Right ventricle myocardium superior (tissue), 1 donor: ENCODE measurements at regions not wholly inside any gene's neighbourhood (a gene's known extent, or its start where the extent isn't known, plus 50 kb on each side); places are given as distances from the start of the nearest gene placed in this dataset.

Source experiments
- ATAC-seq: fragments of 200-7000 bp; cut with Tn5 transposase; one replicate; pipeline ENCODE4 v1.9.1; 2020; ENCODE audit warnings: mild to moderate bottlenecking; ENCODE audit not compliant: poor library complexity
- DNase-seq: peaks from one replicate; pipeline ENCODE4 v3.0.0-alpha.2; 2020
- intact Hi-C: fragments of 100-400 bp; cut with DNase I; formaldehyde crosslinking; loops from one replicate; pipeline ENCODE4 v1.11.2; 2022
- donor health status: DM: no; HTN: yes; CAD: no; lungs with severe emphysema.

- no peak for ATAC-seq
- intact Hi-C loops: no loop called here
- no peak for DNase-seq
Measured at GRCh38 chr1:50358962-50359361, 64.3 kb downstream of the DMRTA2 start.

GRCh38 chr1:50357186-50357585 is 66.1 kb downstream of the DMRTA2 start:
- intact Hi-C loops: no loop called here
- ATAC-seq: no peak
- DNase-seq: no peak

GRCh38 chr1:50354813-50355212 is 68.4 kb downstream of the DMRTA2 start:
- ATAC-seq (no peak), DNase-seq (no peak)
- intact Hi-C loops: no loop called here

- intact Hi-C loops: no loop called here
- DNase-seq: no peak
- ATAC-seq: no peak
Measured at GRCh38 chr1:50352428-50352827, 70.8 kb downstream of the DMRTA2 start.

- ATAC-seq (no peak), DNase-seq (no peak)
- intact Hi-C loops: no loop called here
Measured at GRCh38 chr1:50350868-50351267, 72.4 kb downstream of the DMRTA2 start.

GRCh38 chr1:50350421-50350820 is 72.8 kb downstream of the DMRTA2 start:
- no peak for DNase-seq
- intact Hi-C loops: no loop called here
- ATAC-seq: no peak

- ATAC-seq: peak; percentile 20
- intact Hi-C loops: no loop called here
Measured at GRCh38 chr1:50349242-50349565, 74.0 kb downstream of the DMRTA2 start.

GRCh38 chr1:50348449-50349241 is 74.6 kb downstream of the DMRTA2 start:
- DNase-seq (no peak), ATAC-seq (peak; percentile 85)
- intact Hi-C loops: no loop called here

More at GRCh38 chr1:50349242-50349565, 74.0 kb downstream of the DMRTA2 start:
- no peak for DNase-seq

- DNase-seq (no peak), ATAC-seq (no peak)
- intact Hi-C loops: no loop called here
Measured at GRCh38 chr1:50347933-50348332, 75.3 kb downstream of the DMRTA2 start.

GRCh38 chr1:50346621-50347020 is 76.6 kb downstream of the DMRTA2 start:
- ATAC-seq (no peak), DNase-seq (no peak)
- intact Hi-C loops: no loop called here

- DNase-seq (no peak), ATAC-seq (no peak)
- intact Hi-C loops: no loop called here
Measured at GRCh38 chr1:50343323-50343722, 79.9 kb downstream of the DMRTA2 start.

- ATAC-seq (no peak), DNase-seq (no peak)
- intact Hi-C loops: no loop called here
Measured at GRCh38 chr1:50342525-50342924, 80.7 kb downstream of the DMRTA2 start.

- ATAC-seq (no peak), DNase-seq (no peak)
- intact Hi-C loops: no loop called here
Measured at GRCh38 chr1:50335036-50335435, 88.2 kb downstream of the DMRTA2 start.

GRCh38 chr1:50333595-50333974 is 89.7 kb downstream of the DMRTA2 start:
- ATAC-seq: peak; percentile 94
- intact Hi-C loops: no loop called here
- DNase-seq: peak; percentile 68

- peak; percentile 98 for ATAC-seq
- DNase-seq: peak; percentile 79
- intact Hi-C loops: no loop called here
Measured at GRCh38 chr1:50332941-50333594, 90.2 kb downstream of the DMRTA2 start.

GRCh38 chr1:50329332-50329932 is 93.8 kb downstream of the DMRTA2 start:
- DNase-seq (no peak), ATAC-seq (no peak)
- intact Hi-C loops: no loop called here

GRCh38 chr1:50328552-50328951 is 94.7 kb downstream of the DMRTA2 start:
- intact Hi-C loops: no loop called here
- no peak for DNase-seq
- ATAC-seq: no peak

GRCh38 chr1:50326026-50326425 is 97.2 kb downstream of the DMRTA2 start:
- DNase-seq (no peak), ATAC-seq (no peak)
- intact Hi-C loops: no loop called here

- DNase-seq: no peak
- ATAC-seq: no peak
- intact Hi-C loops: no loop called here
Measured at GRCh38 chr1:50322579-50322978, 100.7 kb downstream of the DMRTA2 start.

GRCh38 chr1:50318428-50318827 is 104.8 kb downstream of the DMRTA2 start:
- no peak for ATAC-seq
- intact Hi-C loops: no loop called here

More at GRCh38 chr1:50318428-50318827, 104.8 kb downstream of the DMRTA2 start:
- no peak for DNase-seq
